H54 (cell line): ENCODE measurements at regions not wholly inside any gene's neighbourhood (a gene's known extent, or its start where the extent isn't known, plus 50 kb on each side); places are given as distances from the start of the nearest gene placed in this dataset.
"Not testable (repeated sequence)": the region's sequence is repeated elsewhere in the genome, so short reads cannot be mapped to it uniquely, and the experiment has no call there.

Experiments used
- DNase-seq: peaks from one replicate; pipeline ENCODE4 v3.0.0; 2011; ENCODE audit warnings: low spot score, mixed read lengths; ENCODE audit not compliant: insufficient read length
- FAIRE-seq: peaks from 3 replicates; lab custom pipeline; 2011; peaks lifted over from hg19 to GRCh38; lab: Jason Lieb, UNC
- POLR2A ChIP-seq: IDR thresholded peaks from 2 replicates; pipeline ENCODE4 v1.6.1; 2011; ENCODE audit warnings: low read depth, mild to moderate bottlenecking, low read length

DNA sequence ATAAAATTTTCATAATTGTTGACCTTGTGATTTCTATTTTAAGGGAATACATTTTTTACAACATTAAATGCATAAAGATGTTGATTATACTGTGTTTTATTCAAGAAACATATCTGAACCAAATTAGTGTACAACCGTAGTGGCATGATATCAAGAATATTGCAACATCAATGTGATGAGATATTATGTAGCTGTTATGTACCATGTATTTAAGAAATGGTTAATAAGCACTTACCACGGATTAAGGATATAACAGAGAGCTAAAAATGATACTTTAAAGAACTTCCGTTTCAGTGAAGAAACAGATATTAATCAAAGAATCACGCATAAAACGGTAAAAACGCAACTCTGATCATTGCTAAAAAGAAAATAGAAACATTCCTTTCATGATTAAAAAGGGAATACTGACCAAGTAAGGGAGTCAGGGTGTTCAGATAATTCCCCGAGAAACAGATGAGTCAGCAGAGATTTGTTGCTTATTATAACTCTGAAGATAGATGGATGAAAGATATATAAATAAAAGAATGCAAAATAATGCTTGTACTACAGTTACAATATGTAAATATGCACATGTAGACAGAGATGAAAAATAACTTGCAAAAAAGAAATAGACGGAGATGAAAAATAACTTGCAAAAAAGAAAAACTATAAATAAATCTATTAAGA, 281.9 kb upstream of the MAF start:
- FAIRE-seq (no peak), DNase-seq (no peak)
- no peak for TF ChIP-seq POLR2A

DNA sequence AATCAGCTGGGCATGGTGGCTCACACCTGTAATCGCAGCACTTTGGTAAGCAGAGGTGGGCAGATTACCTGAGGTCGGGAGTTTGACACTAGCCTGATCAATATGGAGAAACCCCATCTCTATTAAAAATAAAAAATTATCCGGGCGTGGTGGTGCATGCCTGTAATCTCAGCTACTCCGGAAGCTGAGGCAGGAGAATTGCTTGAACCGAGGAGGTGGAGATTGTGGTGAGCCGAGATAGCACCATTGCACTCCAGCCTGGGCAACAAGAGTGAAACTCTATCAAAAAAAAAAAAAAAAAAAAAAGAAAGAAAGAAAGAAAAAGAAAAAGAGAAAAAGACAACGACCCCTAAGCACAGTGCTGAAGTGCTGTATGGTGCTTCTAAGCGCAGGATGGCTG, 280.6 kb upstream of the MAF start:
- FAIRE-seq, DNase-seq: not testable (repeated sequence)

DNA sequence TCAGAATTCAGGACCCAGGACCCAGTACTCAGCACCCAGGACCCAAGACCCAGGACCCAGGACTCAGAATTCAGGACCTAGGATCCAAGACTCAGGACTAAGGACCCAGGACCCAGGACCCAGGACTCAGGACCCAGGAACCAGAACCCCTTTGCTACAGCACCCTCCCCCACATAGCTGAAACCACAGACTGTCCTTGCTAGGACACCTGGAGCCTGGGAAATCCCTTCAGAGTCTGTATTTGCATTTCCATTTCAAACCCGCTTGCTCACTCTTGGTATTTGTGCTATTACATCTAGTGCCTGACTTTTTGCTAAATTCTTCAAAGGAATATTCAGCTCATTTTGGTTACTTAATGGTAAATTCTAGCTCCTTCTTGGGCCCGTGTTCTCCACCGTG, 275.8 kb upstream of the MAF start:
- TF ChIP-seq POLR2A = no peak
- FAIRE-seq (no peak), DNase-seq (no peak)

- FAIRE-seq = no peak
Observed at GRCh38 chr16:79874391-79874790, 273.9 kb upstream of the MAF start.

DNA sequence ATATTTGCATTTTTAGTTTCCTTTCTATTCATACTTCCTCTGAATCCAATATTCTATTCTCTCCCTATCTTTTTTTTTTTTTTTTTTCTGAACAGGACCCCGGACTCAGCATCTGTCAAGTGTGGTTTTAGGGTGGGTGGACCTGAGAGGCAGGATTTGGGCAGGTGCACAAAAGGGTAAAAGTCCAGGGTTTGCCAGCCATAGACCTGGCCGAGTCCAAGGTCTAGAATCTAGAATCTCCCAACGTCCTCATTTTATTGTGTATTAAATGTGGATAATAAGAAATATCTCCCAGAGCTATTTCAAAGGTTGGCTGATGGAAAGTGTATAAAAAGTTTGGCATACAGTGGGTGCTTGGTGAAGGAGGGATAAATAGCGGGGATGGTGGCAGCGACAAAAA, 273.3 kb upstream of the MAF start:
- DNase-seq (no peak), FAIRE-seq (no peak)
- no peak for TF ChIP-seq POLR2A

More at GRCh38 chr16:79874391-79874790, 273.9 kb upstream of the MAF start:
- no peak for TF ChIP-seq POLR2A
- no peak for DNase-seq

DNA sequence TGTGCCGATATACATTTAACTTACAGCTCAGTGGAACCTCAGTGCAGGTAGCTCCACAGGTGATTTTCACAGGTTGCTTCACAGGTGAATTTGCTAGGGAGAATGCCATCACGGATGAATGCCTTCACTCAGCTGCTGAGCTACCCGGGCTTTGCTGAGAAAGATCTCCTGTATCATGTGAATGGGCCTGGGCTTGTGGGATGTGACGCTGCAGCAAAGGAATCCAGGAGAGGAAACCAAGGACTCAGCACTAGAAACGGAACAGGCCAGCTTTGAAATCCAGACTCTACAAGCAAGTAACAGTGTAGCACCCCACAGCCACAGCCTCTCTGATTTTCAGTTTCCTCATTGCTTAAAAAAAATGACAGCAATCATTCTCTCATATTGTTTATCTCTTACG, 271.4 kb upstream of the MAF start:
- no peak for TF ChIP-seq POLR2A
- FAIRE-seq = no peak
- no peak for DNase-seq

DNA sequence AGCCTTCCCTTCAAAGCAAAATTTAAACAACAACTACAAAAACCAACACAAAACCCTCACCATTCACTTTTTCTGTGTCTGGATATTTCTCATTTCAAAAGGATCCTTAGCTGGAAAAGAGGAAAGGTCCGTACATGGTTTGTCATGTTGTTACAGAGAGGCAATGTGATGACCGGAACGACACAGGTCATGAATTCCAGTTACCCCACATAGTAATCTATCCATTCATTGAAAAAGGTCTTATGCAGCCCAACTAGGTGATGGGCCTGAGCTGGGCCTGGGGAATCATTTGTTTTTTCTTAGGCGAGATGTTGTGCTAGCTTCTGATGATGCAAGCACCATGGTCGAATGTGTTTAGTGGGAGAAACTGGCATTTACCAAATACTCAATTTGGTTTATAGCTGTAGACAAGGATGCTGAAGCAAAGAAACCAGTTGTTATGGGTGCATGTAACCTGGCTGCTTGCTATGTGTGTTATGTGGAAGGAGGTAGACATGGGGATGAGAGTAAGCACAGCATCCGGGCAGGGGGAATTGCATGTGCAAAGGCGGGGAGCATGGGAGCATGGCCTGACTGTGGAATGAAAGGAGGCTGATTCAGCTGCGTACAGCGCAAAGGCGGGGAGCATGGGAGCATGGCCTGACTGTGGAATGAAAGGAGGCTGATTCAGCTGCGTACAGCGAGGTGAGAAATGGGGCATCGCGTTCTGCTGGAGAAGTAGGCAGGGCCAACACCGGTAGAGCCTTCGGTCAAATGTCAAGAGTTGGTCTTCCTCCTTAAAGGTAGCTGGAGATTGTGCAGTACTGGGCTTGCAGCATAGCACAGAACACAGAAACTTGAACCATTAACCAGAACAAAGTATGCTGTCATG, 269.7 kb upstream of the MAF start:
- no peak for TF ChIP-seq POLR2A
- DNase-seq = no peak
- FAIRE-seq = no peak

GRCh38 chr16:79869304-79870015, 268.9 kb upstream of the MAF start:
- no peak for TF ChIP-seq POLR2A
- DNase-seq (no peak), FAIRE-seq (no peak)

DNA sequence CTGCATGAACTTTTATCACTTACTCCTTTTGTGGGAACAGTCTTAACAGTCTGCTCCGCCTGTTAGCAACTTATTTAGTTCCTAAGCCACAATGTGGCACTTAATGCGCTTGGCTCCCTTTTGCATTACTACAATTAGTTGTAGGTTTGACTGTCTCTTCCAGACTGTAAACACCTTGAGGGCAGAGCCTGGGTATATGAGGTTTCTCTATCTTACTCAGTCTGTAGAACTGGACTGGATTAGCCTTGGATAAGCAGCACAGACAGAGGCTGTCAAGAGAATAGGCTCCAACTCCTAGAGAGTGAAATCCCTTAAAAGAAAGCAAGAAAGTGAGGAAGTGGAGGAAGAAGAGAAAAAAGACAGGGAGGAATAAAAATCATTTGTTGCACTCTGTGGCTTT, 268.3 kb upstream of the MAF start:
- TF ChIP-seq POLR2A = no peak
- FAIRE-seq (no peak), DNase-seq (no peak)

GRCh38 chr16:79867425-79867997, 267.0 kb upstream of the MAF start:
- no peak for TF ChIP-seq POLR2A
- FAIRE-seq (no peak), DNase-seq (no peak)

DNA sequence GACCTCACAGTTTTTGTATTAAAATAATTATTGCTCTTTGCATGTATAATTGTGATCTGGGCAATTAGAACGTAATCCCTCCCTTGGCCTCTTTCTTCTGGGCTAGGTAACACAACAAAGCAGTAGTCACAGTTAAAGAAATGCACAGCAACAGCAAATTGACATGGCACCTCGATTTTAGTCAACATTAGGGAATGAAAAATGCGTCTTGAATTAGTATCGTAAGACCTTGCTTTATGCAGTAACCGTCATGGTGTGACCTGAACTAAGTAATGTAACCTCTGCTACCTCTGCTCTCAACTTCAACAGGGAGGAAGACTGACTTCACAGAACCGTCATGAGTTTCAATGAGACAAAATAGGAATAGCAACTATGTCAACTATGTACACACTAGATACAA, 265.4 kb upstream of the MAF start:
- no peak for DNase-seq
- TF ChIP-seq POLR2A = no peak
- FAIRE-seq = no peak

DNA sequence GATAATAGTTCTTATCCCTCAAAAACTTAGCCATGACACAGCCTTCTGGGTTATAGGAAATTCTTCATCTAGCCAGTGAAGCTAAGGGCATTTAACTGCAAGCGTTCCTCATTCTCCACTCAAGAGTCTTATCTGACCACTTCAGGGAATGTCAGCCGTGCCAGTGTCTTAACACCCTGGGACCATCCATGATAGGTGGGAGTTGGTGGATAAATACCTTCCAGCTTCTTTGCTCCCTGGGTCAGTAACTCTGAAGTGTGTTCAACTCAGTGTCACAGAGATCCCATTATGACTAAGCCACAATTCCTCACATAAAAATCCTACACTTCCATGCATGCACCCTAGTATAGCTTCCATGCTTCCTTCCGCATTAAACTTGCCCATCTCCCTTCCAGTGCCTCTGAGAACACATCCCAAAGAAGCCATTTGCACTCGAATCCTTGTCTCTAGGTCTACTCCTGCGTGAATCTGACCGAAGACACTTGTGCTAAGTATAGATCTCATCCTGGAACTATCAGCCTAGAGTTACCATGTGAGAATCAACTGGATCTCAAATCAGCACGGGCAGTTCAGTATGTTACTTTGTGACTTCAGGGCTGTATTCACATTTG, 264.3 kb upstream of the MAF start:
- TF ChIP-seq POLR2A = no peak
- DNase-seq (no peak), FAIRE-seq (no peak)

DNA sequence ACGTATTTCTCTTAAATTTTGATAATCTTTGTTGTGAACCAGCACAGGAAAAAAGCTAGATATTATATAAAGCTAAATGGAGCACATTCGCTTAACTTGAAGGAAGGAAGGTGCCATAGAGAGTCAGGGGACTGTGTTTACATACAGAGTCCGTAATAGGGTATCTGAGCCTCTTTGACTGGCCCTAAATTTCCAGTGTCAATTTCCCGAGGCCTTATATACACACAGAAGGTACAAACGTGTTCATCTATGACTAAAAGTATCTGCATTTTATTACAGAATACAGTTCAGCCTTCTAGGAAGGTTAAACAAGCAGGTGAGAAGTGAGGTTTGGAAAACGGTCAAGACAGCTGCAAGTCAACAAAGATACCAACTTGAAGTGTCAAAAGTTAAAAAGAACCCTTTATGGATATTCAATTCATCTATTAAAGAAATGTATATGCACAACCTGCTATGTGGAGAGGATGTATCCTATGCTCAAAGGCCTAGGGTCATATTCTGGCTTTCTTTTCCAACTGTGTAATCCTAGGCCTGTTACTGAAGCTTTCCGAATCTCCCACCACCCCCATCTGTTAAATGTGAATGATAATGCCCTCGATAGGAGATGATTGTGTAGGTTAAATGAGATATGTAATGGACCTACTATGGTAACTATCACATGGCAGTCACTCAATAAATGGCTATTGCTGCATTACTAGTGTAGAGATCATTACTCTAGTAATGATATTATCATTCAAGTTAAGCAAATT, 263.7 kb upstream of the MAF start:
- FAIRE-seq (no peak), DNase-seq (no peak)
- TF ChIP-seq POLR2A = no peak
